ENCODE measurements at regions not wholly inside any gene's neighbourhood (a gene's known extent, or its start where the extent isn't known, plus 50 kb on each side); places are given as distances from the start of the nearest gene placed in this dataset.

DNA sequence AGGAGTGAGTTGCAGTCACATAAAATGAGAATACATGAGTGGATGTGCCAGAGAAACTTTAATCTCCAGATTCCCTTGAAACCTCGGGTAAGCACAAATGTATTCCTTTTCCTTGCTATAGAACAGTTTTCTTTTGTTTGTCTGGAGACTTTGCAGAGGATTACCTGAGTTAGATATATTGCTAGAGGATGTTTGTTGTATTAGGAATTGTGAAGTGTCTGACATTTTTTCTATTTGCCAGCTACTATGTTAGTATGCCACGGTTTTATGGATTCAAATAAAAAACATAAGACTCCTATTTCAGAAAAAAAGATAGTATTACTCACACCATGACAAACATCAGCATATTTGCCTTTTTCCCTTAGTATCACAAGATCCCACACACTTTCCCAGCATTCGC lies 844.9 kb upstream of the SLITRK5 start:
- no peaks in the 10 kb centered on the region for H3K36me3 ChIP-seq
- H3K9me3 ChIP-seq = no peaks in the 10 kb centered on the region
- H3K27me3 ChIP-seq = no peaks in the 10 kb centered on the region
- H3K27ac ChIP-seq = no peak overlapping the region
- DNase-seq = no peak
- WGBS, 2 donors = 54 to 73% methylated on average over 3 of the region's 3 CpGs
- no peak overlapping the region for H3K4me3 ChIP-seq
- no peak for TF ChIP-seq EP300 (IDR thresholded peaks at IDR 0.05)
- TF ChIP-seq, protein P1, sequence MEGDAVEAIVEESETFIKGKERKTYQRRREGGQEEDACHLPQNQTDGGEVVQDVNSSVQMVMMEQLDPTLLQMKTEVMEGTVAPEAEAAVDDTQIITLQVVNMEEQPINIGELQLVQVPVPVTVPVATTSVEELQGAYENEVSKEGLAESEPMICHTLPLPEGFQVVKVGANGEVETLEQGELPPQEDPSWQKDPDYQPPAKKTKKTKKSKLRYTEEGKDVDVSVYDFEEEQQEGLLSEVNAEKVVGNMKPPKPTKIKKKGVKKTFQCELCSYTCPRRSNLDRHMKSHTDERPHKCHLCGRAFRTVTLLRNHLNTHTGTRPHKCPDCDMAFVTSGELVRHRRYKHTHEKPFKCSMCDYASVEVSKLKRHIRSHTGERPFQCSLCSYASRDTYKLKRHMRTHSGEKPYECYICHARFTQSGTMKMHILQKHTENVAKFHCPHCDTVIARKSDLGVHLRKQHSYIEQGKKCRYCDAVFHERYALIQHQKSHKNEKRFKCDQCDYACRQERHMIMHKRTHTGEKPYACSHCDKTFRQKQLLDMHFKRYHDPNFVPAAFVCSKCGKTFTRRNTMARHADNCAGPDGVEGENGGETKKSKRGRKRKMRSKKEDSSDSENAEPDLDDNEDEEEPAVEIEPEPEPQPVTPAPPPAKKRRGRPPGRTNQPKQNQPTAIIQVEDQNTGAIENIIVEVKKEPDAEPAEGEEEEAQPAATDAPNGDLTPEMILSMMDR (IDR thresholded peaks at IDR 0.05) = no peak
- TF ChIP-seq POLR2A (IDR thresholded peaks at IDR 0.05) = no peak
- TF ChIP-seq POLR2AphosphoS5 (IDR thresholded peaks at IDR 0.05) = no peak
- H3K4me1 ChIP-seq = no peaks in the 10 kb centered on the region
- intact Hi-C loops (cut with DNase I) = no loop called here

DNA sequence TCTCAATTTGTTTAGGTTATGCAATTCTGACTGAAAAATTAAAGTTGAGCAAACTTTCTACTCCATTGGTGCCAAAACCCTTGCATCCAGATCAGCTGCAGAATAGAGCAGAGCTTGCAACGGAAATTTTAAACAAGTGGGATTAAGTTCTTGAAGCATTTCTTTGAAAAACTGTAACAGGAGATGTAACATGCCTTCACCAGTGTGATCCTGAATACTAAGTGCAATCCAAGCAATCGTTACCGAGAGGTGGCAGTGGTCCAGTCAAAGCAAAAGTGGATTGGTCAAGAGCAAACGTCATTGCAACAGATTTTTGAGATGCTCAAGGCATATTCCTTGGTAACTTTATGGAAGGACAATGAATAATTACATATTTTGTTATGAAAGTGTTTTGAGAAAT lies 841.1 kb upstream of the SLITRK5 start:
- WGBS, 2 donors = 70 to 73% methylated on average over 4 of the region's 4 CpGs
- intact Hi-C loops (cut with DNase I) = no loop called here
- TF ChIP-seq EP300 (IDR thresholded peaks at IDR 0.05) (no peak), POLR2AphosphoS5 (IDR thresholded peaks at IDR 0.05) (no peak), POLR2A (IDR thresholded peaks at IDR 0.05) (no peak)
- TF ChIP-seq, protein P1 (IDR thresholded peaks at IDR 0.05) = no peak

DNA sequence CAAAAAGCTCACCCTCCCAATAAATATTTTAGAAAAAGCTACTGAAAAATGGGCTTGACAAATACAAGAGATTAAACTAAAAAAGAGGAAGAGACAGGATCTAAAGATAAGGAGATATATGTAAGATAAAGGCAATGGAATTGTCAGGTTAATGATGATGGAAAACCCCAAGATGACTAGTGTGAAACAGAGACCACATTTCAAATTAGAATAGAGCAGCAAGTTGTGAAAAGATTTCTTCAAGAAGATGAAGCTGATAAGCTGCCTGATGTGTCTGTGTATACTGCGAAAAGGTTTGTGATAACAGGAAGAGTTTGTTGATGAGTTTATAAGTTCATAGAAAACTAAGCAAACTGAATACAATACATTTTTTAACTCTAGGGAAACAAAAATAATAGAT lies 840.1 kb upstream of the SLITRK5 start:
- intact Hi-C loops (cut with DNase I) = no loop called here
- Histone ChIP-seq H3K4me3 (no peak overlapping the region), H3K27ac (no peak overlapping the region), H3K4me1 (no peaks in the 10 kb centered on the region), H3K9me3 (no peaks in the 10 kb centered on the region), H3K27me3 (no peaks in the 10 kb centered on the region), H3K36me3 (no peaks in the 10 kb centered on the region)
- 40 to 63% methylated on average over 1 of the region's 1 CpG for WGBS, 2 donors
- TF ChIP-seq POLR2AphosphoS5 (IDR thresholded peaks at IDR 0.05) = no peak
- TF ChIP-seq, protein P1 (IDR thresholded peaks at IDR 0.05) = no peak
- no peak for TF ChIP-seq POLR2A (IDR thresholded peaks at IDR 0.05)
- TF ChIP-seq EP300 (IDR thresholded peaks at IDR 0.05) = no peak
- DNase-seq = no peak

More for the DNA sequence above, 841.1 kb upstream of the SLITRK5 start:
- Histone ChIP-seq H3K4me3 (no peak overlapping the region), H3K27me3 (no peaks in the 10 kb centered on the region), H3K4me1 (no peaks in the 10 kb centered on the region), H3K9me3 (no peaks in the 10 kb centered on the region), H3K36me3 (no peaks in the 10 kb centered on the region), H3K27ac (no peak overlapping the region)
- DNase-seq = no peak

DNA sequence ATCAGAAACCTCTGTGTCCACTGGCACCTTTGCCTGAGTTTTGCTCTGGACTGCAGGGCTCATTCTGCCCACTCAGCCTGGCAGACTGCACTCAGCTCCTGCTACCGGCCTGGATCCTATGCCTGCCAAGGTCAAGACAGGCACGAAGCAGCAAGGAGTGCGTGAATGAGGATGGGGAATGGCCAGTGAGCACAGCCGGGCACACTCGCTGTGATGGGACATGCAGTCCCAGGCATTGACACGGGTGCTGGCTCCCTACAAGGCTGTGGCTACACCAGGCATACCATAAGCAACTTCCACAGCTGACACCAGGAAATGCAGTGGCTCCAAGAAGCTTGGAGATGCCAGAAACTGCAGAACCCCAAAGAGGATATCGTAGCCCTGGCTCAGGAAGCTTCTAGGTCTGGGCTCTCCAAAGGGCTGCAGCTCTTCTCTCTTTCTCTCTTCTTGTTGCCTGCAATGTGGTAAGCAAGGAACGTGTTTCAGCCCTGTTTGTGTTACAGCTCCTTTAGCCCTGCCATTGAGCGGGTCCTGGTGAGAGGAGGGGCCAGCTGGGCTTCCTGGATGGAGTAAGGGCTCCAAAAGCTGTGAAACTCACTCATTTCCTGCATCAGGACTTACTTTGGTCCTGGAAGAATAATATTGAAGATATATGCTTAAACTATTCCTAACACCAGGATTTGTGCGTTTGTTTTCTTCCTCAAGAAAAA lies 832.6 kb upstream of the SLITRK5 start:
- no peak overlapping the region for H3K4me3 ChIP-seq
- 57 to 76% methylated on average over 10 of the region's 10 CpGs for WGBS, 2 donors
- no peaks in the 10 kb centered on the region for H3K36me3 ChIP-seq
- intact Hi-C loops (cut with DNase I) = no loop called here
- H3K27me3 ChIP-seq = no peaks in the 10 kb centered on the region
- H3K4me1 ChIP-seq = no peaks in the 10 kb centered on the region
- H3K27ac ChIP-seq = no peak overlapping the region
- no peaks in the 10 kb centered on the region for H3K9me3 ChIP-seq
- TF ChIP-seq, protein P1 (IDR thresholded peaks at IDR 0.05) = no peak
- TF ChIP-seq EP300 (IDR thresholded peaks at IDR 0.05) (no peak), POLR2A (IDR thresholded peaks at IDR 0.05) (no peak)
- DNase-seq = no peak

DNA sequence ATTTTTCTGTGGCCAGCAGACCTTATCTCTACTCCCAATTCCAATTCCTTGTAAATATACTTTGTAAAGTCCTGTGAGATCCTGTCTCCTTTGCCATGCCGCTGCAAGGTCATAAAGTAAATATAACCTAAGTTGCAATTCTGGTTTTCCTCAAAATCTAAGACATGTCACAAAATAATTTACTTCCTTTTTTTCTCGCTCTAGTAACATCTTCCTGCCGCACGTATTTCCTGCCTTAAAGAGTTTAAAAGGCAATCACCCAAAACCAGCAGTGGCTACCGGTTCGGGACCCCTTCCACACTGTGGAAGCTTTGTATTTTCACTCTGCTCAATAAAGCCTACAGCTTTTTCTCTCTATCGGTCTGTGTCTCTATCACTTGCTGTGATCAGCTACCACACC lies 832.0 kb upstream of the SLITRK5 start:
- intact Hi-C loops (cut with DNase I) = no loop called here
- no peaks in the 10 kb centered on the region for H3K4me1 ChIP-seq
- no peaks in the 10 kb centered on the region for H3K9me3 ChIP-seq
- no peak overlapping the region for H3K4me3 ChIP-seq
- TF ChIP-seq, protein P1 (IDR thresholded peaks at IDR 0.05) = no peak
- no peak for TF ChIP-seq POLR2A (IDR thresholded peaks at IDR 0.05)
- no peak for TF ChIP-seq EP300 (IDR thresholded peaks at IDR 0.05)
- TF ChIP-seq POLR2AphosphoS5 (IDR thresholded peaks at IDR 0.05) = no peak
- no peaks in the 10 kb centered on the region for H3K36me3 ChIP-seq
- H3K27ac ChIP-seq = no peak overlapping the region
- WGBS, 2 donors = 17 to 21% methylated on average over 7 of the region's 7 CpGs
- DNase-seq = no peak
- H3K27me3 ChIP-seq = no peaks in the 10 kb centered on the region

Data from sigmoid colon (tissue), 6 donors.